GM19240 (cell line): ENCODE measurements at regions not wholly inside any gene's neighbourhood (a gene's known extent, or its start where the extent isn't known, plus 50 kb on each side); places are given as distances from the start of the nearest gene placed in this dataset.

Experiments used
- DNase-seq: peaks from one replicate; pipeline ENCODE4 v3.0.0; 2011; ENCODE audit warnings: low spot score; ENCODE audit not compliant: insufficient read length

DNA sequence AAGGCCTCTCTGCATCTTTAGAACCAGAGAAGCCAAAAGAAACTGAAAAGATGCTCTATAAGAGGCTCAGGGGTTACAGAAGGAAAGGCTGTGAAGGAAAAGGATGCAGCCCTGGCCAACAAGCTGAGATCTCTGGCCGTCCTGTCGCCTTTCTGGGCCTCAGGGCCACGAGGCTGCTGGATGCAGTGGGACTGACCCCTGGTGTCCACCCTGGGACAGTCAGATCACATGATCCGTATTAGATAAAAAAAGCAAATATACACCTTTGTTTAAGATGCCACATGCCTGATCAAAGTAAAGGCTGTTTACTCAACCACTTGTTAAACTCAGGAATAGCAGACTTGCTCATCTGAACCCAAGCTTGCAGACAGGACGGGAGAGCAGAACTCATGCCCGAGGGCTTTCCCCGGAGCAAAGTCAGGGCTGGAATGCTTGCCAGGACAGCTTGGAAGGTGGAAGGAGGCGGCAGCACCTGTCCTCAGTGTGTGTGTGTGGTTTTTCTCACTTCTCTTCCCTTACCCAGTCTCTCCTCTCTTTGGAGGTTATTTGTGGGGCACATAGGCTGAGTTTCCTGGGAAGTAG lies 206.5 kb upstream of the TSHZ3 start:
- DNase-seq, result no peak

DNA sequence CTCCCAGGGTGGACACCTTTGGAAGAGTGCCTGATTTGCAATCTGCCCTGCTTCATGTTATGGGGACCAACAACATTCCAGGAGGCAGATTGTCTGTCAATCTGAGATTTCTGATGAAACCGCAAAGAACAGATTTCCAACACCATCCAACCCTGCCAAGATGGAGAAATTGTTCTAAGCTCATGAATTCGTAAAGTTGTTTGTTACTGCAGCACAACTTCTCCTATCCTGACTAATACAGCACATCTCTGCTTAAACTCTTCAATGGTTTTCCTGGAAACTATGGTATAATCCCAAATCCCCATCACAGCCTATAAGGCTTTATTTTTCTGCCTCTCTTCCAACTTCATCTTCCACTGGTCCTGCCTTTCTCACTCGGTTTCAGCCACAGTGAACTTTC lies 210.3 kb upstream of the TSHZ3 start:
- no peak for DNase-seq

DNA sequence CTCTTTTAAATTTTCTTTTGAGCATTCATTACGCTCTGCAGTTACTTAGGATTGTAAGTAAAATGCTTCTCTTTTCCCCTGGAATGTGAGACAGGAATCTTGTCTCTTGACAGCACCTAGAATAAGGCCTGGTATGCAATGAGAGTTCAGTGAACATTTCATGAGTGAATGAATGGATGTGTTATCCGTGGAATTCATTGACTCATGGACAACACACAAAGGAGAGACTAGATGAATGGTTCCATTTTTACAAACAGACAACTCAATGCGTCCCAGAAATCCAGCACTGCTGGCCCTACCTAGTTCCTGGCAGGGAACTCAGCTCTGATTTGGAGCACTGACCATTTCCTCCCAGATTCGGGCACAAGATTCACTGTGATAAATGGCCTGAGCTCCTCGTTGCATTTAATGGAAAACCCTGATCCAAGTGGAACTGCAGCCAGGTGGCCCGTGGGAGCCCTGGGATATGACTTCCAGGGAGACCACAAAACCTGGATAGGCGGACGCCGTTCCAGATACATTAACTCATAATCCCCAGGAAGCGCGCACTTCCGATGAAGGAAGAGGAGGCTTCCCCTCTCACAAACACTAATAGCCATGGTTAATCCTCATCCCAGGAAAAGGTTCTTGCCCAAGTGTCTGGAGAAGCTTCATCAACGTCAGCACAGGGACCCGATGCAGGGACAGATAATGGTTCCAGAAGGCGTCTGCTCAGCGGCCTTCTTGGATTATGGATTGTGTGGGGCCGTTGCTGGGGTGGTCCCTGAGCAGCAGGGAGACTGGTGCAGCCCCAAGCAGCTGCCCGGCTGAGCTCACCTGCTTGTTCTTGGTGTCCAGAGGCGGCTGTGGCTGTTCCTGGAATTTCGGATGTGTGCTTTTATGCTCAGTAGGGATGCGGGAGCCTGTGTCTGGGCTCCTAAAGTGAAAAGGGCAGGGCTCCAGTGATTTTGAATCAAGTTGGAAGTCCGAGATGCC lies 211.1 kb upstream of the TSHZ3 start:
- DNase-seq, result no peak

DNA sequence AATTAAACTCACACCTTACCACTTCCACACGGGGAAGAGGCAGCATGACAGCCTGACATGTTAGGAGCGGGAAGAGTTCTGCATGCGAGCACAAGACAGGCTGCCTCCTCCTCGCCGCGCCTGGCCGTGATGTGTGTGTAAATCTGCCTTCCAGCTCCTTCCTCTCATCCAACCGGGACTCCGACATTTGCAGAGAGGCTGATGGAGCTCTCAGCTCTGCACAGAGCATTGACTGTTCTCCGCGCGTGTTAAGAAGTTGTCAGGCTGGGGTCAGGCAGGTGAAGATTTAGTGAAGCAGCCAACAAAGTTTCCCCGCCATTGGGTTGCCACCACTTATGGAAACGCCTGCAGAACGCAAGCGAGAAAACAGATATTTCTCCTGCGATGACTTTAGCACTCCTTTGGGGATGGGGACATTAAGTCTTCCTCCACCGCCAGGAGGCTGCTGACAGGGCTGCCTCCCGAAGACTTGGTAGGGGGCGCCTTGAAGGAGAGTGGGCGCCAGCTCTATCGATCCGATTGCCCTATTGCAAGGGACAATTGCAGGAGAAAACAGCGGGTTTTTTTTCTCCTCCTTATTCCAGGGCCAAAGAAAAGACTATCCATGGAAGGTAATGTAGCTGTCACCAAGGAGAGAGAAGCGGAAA lies 213.9 kb upstream of the TSHZ3 start:
- DNase-seq, result no peak

DNA sequence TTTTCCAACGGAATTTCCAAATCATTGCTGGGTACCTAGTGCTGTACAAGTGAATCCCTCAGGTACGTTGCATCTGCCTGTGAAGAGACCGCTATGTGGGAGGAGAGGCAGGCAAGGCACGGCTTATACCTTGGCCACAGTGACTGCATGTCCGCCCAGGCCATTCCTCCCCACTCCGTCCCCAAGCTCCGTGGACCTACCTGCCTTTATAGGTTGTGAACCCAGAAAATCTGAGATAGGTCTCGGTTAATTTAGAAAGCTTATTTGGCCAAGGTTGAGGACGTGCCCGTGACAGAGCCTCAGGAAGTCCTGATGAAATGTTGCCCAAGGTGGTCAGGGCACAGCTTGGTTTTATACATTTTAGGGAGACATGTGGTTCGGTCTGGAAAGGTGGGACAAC lies 218.5 kb upstream of the TSHZ3 start:
- DNase-seq, result no peak

DNA sequence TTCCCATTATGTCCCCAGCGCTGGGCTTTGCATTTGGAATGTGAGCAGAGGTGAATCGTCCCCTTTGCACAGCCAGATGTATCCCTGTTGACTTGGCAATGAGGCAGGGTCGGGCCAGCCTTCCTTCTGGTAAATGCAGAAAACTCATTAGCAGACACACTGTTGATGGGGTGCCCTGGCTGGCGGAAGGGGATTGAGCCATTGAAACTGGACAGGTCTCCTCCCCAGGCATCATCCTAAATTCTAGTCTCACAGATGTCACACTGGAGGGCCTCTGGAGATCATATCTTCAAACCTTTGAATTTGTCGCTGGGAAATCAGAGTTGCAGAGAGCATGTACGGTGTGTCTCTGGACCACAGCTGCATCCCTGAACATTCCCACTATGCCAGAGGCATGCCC lies 219.5 kb upstream of the TSHZ3 start:
- no peak for DNase-seq

DNA sequence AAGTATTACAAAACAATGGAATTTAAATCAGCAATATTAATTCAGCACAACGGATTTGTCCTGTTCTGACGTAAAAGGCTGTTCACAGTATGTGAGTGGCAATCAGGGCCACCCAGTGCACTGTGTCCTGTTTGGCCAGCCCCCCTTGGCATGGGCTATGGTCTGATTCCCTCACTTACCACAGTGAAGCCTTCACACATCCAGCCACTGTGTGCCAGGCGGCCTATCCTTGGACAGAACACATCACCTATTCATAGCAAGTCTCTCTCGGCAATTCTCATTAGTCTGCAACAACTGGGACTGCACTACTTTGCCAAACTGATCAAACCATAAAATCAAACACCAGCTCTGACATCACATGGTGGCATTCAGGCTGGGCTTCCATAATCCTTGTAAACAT lies 221.5 kb upstream of the TSHZ3 start:
- DNase-seq, result no peak

DNA sequence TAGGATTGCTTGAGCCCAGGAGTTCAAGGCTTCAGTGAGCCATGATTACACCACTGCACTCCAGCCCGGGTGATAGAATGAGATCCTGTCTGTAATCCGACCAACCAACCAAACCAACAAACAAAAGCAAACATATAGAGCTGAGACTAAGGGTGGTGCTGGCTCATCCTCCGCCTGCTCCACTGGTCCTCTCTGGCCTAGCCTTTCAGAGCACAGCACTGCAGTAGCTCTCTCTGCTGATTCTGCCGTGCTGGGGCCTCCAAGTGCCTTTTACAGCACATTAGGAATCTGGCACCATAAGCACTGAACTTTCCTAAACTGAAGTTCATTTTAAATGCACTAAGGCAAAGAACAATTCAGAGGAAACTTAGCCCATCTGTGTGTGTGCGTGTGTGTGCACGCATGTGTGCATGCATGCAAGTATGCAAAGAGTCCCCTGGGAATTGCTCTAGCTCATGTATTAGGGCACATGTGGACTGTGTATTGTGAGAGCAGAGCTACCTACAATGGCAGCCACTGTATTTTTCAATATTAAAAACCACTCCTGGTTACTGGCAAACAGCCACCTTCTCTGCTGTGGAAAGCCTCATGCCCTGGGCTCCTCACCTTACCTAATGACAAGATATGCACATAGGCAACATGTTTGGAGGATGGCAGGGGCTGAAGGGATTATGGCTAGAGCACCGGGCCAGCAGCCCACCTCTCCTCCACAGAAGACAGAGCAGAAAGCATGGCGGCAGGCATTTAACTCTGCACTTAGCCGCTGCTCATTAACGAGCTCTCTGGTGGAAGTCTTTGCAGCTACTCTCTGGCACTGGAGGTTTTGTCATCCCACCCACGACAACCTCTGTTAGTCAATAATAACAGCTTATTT lies 223.1 kb upstream of the TSHZ3 start:
- DNase-seq, result no peak

DNA sequence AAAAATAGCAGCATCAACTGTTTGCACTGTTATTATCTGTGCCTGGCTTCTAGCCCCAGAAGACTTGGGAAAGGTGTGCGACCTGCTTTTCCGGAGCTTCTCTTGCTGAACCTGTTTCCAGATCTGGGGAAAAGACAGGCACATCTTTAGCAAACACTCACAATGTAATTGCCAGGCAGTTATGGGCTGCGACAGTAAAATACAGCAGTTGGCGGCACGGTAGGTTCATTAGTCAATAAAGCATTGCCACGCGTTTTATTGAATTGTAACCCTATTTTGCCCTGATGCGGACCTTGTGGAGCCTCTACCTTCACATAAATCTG lies 223.7 kb upstream of the TSHZ3 start:
- no peak for DNase-seq

DNA sequence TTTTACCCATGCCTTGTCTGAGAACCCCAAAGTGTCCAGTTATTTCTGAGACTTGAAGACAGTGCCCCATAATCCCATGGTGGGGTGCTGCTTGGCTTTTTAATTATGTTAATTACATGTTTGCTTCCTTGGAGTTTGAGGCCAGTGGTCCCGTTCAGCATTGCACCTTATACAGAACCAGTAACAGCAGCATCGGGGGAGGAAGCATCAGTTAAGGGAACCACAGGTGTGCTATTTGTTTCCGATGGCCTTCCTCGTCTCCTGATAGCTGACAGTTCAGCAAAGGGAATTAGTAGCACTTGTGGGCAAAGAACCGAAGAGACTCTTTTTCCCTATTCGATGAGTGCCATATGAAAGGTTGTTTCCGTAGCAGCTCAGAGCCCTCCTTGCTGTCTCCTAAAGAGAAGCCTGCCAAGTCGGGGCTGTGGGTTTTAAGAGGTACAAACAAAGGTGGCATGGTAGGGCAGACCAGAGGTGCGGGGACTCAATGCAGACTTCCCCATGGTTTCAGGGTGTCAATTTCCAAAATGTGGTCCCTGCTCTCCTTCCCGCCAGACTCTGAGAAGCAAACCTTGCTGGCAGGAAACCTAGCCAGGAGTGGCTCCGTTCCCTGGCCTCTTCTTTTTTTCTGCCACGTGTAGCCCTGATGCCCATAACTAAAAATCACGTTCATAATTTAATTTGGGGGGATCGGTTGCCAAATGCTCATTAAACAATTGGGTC lies 225.2 kb upstream of the TSHZ3 start:
- DNase-seq, result no peak

DNA sequence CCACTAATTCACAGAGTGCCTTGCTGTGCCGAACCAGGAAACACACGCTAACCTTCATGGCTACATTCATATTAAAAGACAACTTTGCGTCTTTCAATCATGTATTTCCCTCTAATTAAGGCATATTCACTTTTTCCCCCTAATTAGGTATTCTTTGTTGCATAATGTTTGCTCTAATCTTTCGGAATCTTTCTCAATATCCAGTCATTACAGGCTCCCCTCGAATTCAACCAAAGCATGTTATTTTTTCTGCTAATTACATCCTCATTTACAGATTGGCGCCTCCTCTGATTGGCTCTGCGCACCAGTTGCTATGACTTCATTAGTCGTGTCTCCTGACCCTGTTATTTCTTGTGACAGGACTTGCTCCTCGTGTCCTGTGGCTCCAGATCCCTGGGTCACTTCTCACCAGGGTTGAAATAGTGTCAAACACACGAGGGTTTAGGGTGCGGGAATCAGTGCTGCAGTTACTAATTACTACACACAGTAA lies 226.7 kb upstream of the TSHZ3 start:
- no peak for DNase-seq

DNA sequence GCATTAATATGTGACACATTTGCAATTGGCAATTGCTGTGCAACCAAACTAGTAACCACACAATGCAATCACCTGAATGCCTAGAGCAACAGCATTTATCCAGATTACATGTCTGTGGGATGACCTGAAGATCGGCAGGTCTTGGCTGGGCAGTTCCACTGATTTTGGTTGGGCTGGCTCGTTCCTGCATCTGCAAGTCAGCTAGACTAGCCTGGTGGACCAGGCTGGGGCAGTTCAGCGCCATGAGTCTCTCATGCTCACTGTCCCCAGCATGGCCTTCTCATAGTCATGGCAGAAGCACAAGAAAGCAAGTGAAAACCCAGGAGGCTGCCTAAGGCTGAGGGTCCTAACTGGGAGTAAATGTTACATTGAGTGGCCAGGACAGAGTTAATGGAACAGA lies 229.1 kb upstream of the TSHZ3 start:
- no peak for DNase-seq

DNA sequence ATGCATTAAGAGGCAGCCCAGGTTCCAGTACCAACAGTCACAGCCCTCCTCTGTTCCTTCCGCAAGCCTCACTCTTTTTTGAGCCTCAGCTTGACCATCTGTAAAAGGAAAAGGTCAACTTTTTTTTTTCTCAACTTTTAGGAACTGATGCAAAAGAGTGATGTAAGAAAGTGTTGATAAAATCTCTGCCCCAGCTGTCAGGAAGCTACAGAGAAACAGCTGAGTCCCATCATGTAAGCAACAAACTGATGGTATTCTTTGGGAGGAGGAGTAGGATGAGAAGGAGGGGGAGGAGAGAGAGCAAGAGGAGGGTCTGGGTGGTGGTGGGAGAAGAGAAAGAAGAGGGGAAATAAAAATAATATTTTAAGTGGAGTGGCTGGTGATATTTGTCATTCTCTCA lies 233.9 kb upstream of the TSHZ3 start:
- no peak for DNase-seq

DNA sequence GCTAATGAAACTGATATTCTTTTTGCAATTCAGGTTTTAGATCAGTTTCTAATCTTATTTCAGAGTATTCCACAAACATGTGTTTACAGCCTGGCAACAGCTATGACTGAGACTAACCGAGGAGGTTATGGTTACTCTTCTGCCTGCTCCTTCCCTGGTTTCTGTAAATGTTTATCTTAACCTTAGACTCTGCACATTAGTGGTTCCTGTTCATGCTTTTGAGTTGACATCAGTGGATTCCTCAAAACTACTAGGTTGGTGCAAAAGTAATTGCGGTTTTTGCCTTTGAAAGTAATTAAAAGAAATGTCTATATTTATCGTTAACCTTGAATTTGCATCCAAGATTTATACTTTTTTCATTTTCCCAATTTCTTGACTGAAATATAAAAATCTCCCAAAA lies 237.0 kb upstream of the TSHZ3 start:
- DNase-seq, result no peak

DNA sequence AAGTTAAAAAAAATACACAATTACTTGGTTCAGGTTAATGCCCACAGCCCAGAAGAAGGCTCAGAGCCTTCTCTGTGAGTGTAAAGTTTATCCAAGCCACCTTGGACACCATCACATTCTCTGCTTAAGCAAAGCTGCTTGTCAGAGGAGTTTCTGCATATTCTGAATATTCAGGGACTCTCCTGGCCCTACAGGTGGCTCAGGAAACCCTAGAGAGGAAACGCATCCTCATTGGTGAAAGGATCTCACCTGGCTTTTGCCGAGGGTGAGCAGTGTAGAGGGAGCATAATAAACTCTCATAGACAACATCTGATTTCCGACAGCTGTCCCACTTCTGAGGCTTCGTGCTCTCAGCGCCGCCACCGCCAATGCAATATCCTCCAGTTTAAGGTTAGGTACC lies 239.9 kb upstream of the TSHZ3 start:
- no peak for DNase-seq

DNA sequence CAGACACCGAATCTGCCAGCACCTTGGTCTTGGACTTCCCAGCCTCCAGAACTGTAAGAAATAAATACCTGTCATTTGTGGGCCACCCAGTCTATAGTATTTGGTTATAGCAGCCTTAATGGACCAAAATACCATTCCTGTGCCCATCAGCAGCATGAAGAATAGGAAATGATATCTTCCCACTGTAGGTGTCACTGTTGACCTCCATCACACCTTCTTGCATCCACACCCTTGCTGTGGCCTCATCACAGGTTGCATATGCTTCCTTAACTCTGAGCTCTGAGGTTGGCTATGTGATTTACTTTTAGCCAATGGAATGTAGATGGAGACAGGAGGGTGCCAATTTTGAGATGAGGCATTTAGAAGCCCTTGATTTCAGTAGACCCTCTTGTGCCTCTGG lies 242.0 kb upstream of the TSHZ3 start:
- DNase-seq, result no peak

DNA sequence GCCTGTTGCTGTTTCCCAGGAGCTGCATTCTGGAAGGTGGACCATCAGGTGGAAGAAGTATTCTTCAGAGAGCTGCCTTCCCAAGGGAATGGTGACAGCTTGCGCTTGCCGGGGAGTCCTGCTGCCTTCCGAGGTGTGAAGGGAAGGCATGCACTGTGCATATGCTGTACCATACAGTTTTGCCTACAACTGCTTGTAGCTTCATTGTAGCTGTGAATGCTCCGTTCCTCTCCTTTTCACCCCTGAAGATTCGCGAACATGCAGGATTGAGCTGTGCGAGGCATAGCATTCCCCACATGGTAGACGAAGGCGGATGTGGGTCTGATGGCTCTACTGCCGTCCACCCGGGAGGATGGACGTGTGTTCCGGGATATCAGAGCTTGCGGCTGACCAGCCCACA lies 243.2 kb upstream of the TSHZ3 start:
- no peak for DNase-seq

DNA sequence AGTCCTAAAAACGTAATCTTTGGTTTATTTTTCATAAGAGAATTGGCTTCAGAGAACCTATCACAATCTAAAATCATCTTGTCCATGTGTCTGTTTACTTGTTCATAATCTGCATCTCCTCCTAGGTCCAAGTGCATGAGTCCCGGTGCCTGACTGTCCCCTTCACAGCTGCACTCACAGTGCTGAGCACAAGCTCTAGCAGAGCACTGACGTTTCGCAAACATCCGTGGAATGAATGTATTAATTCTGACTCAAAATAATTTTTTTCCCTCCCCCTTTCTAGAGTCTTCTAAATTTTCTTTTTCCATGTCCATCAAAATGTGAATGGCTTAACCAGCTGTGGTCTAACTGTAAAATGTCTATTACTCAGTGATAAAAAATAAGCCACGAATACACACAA lies 245.5 kb upstream of the TSHZ3 start:
- DNase-seq, result no peak

DNA sequence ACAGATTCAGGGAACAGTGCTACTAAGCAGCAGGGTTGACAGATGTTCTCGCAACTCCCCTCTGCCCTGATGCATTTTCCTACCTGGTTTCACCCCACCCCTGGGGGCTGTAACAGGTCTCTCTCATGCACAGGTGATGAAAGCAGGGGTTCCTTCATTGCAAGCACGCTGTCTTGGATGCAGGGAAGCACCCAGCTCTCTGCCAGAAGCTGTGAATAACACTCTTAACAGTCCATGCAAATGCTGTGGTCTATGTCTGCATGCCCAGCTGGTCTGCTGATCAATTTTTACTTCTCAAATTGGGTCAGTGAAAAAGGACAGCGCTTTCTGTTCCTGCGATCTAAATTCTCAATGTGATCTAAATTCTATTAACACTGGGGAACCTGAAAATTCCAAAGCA lies 246.3 kb upstream of the TSHZ3 start:
- no peak for DNase-seq

DNA sequence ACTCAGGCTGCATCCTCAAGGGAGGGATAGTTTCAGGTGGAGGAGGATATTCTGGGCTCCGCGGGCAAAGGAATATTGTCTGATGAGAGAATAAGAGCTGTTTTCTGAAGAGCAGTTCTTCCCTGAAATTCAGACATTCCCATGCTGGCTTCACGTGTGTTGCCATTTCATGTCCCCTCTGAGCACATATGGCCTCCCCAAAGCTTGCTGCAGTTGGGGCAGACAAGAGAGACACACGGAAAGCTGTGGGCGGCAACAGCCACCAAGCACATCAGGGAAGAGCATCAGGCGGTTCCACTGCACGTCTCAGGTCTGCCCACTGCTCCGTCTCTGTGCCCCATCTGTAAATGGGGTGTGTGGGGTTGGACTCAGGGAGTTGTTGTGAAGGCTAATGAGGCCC lies 247.5 kb upstream of the TSHZ3 start:
- DNase-seq, result no peak

DNA sequence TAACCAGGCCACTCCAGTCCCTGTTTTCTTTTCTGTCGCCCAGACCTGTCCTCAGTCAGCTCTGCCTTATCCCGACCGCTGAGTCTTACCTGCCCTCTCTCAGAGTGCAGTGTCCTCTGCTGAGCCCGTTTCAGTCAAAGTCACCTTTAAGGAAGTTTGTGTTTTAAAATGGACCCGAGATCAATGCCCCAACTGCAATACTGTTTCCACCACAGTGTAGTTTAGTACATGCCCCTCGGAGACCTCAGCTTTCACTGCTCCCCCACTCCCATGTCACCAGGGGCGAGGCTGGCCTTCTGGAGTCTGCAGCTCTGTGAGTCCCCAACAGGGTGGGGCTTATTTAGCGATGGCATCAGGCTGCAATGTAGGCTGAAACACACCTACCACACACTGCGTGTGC lies 248.4 kb upstream of the TSHZ3 start:
- DNase-seq, result no peak
